ENCODE measurements at regions not wholly inside any gene's neighbourhood (a gene's known extent, or its start where the extent isn't known, plus 50 kb on each side); places are given as distances from the start of the nearest gene placed in this dataset.

DNA sequence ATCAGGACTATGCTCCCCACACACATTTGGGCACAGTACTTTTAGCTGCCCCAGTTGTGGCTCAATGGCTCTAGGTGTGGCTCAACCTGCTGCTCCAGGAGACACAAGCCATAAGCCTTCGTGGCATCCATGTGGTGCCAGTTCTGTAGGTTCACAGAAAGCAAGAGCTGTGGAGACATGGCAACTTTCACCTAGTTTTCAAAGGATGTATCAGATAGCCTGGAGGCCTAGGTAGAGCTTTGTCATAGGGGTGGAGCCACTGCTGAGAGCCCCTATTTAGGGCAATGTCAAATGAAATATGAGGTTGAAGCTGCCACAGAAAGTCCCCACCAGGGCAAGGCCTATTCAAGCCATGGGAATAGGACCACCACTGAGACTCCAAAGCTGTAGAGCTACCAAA is 210.5 kb downstream of the LMO4 start:
- no peaks in the 10 kb centered on the region for H3K4me1 ChIP-seq
- no peak overlapping the region for H3K4me3 ChIP-seq
- TF ChIP-seq POLR2AphosphoS5 (IDR thresholded peaks at IDR 0.05; ENCODE audit: insufficient read depth in 1 of 2, low read depth in 1 of 2) (no peak), POLR2A (IDR thresholded peaks at IDR 0.05) (no peak), CTCF (IDR thresholded peaks at IDR 0.05) (no peak)
- DNase-seq (ENCODE audit: extremely low spot score in 2 of 2) = no peak
- intact Hi-C loops (cut with DNase I) = no loop called here
- no peaks in the 10 kb centered on the region for H3K36me3 ChIP-seq
- H3K27me3 ChIP-seq = no peaks in the 10 kb centered on the region
- no peaks in the 10 kb centered on the region for H3K9me3 ChIP-seq
- H3K27ac ChIP-seq = no peak overlapping the region

DNA sequence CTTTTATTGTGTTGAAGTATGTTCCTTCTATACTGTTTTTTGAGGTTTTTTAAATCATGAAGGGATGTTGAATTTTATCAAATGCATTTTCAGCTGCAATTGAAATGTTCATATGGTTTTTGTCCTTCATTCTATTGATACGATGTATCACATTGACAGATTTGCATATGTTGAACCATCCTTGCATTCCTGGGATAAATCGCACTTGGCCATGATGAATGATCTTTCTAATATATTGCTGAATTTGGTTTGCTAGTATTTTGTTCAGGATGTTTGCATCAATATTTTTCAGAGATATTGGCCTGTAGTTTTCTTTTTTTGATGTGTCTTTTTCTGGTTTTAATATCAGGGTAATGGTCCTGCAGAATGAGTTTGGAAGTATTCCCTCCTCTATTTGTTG is 214.0 kb downstream of the LMO4 start:
- intact Hi-C loops (cut with DNase I) = no loop called here
- Histone ChIP-seq H3K27ac (no peak overlapping the region), H3K27me3 (no peaks in the 10 kb centered on the region), H3K36me3 (no peaks in the 10 kb centered on the region), H3K9me3 (peaks cover 3% of the 10 kb centered on the region), H3K4me3 (no peak overlapping the region), H3K4me1 (no peaks in the 10 kb centered on the region)
- no peak for DNase-seq (ENCODE audit: extremely low spot score in 2 of 2)
- no peak for TF ChIP-seq CTCF (IDR thresholded peaks at IDR 0.05)
- TF ChIP-seq POLR2AphosphoS5 (IDR thresholded peaks at IDR 0.05; ENCODE audit: insufficient read depth in 1 of 2, low read depth in 1 of 2) = no peak
- TF ChIP-seq POLR2A (IDR thresholded peaks at IDR 0.05) = no peak

DNA sequence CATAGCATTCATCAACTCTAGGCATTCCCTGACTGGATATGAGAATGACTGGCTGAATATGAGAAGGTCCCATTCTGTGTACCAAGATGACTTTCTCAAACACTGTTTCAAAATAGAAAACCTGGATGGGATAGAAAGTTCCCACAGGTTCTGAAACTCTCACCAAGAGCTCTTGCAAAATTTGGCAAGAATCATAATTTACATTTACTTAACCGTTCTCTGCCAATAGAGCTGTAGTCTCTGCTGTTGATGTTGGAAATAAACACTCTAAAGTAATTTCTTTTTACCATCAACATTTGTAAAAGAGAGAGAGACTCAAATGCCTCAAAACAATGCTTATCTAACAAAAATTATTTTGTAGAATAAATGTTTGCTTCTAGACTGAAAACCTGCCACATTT is 221.1 kb downstream of the LMO4 start:
- Histone ChIP-seq H3K27me3 (no peaks in the 10 kb centered on the region), H3K27ac (no peak overlapping the region), H3K4me3 (no peak overlapping the region), H3K9me3 (peaks cover 3% of the 10 kb centered on the region), H3K4me1 (no peaks in the 10 kb centered on the region), H3K36me3 (no peaks in the 10 kb centered on the region)
- DNase-seq (ENCODE audit: extremely low spot score in 2 of 2) = no peak
- intact Hi-C loops (cut with DNase I) = no loop called here
- no peak for TF ChIP-seq CTCF (IDR thresholded peaks at IDR 0.05)
- TF ChIP-seq POLR2A (IDR thresholded peaks at IDR 0.05) = no peak
- TF ChIP-seq POLR2AphosphoS5 (IDR thresholded peaks at IDR 0.05; ENCODE audit: insufficient read depth in 1 of 2, low read depth in 1 of 2) = no peak

- TF ChIP-seq CTCF (IDR thresholded peaks at IDR 0.05) (no peak), POLR2AphosphoS5 (IDR thresholded peaks at IDR 0.05; ENCODE audit: insufficient read depth in 1 of 2, low read depth in 1 of 2) (no peak), POLR2A (IDR thresholded peaks at IDR 0.05) (no peak)
- Histone ChIP-seq H3K27me3 (no peaks in the 10 kb centered on the region), H3K4me1 (no peaks in the 10 kb centered on the region), H3K4me3 (no peak overlapping the region), H3K9me3 (no peaks in the 10 kb centered on the region), H3K27ac (no peak overlapping the region), H3K36me3 (no peaks in the 10 kb centered on the region)
- intact Hi-C loops (cut with DNase I) = no loop called here
- DNase-seq (ENCODE audit: extremely low spot score in 2 of 2) = no peak
These were observed 224.8 kb downstream of the LMO4 start for GRCh38 chr1:87553511-87553910.

DNA sequence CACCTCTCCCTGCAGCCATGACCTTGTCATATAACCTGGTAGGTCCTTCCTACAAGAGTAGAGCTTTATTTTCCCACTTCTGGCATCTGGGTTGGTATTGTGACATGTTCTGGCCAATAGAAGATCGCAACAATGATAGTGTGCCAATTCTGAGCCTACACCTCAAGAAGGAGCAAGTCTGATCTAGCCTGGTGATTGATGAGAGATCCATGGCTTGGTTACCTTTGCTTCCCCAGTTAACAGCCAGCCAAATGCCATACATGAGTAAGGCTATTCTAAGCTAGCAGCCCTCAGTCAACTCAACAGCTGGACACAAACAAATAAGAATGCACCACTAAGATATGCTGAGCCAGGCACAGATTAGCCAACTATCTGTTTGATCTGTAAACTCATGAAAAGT is 226.7 kb downstream of the LMO4 start:
- H3K36me3 ChIP-seq = no peaks in the 10 kb centered on the region
- H3K9me3 ChIP-seq = no peaks in the 10 kb centered on the region
- H3K27me3 ChIP-seq = no peaks in the 10 kb centered on the region
- no peak for DNase-seq (ENCODE audit: extremely low spot score in 2 of 2)
- TF ChIP-seq POLR2A (IDR thresholded peaks at IDR 0.05) = no peak
- TF ChIP-seq POLR2AphosphoS5 (IDR thresholded peaks at IDR 0.05; ENCODE audit: insufficient read depth in 1 of 2, low read depth in 1 of 2) = no peak
- TF ChIP-seq CTCF (IDR thresholded peaks at IDR 0.05) = no peak
- H3K27ac ChIP-seq = no peak overlapping the region
- H3K4me3 ChIP-seq = no peak overlapping the region
- intact Hi-C loops (cut with DNase I) = no loop called here
- no peaks in the 10 kb centered on the region for H3K4me1 ChIP-seq
